Cerebellar cortex (tissue), 1 donor: ENCODE measurements at regions not wholly inside any gene's neighbourhood (a gene's known extent, or its start where the extent isn't known, plus 50 kb on each side); places are given as distances from the start of the nearest gene placed in this dataset.

Source experiments
- DNase-seq: peaks from one replicate; pipeline ENCODE4 v3.0.0-alpha.2; 2015; ENCODE audit warnings: low spot score

DNA sequence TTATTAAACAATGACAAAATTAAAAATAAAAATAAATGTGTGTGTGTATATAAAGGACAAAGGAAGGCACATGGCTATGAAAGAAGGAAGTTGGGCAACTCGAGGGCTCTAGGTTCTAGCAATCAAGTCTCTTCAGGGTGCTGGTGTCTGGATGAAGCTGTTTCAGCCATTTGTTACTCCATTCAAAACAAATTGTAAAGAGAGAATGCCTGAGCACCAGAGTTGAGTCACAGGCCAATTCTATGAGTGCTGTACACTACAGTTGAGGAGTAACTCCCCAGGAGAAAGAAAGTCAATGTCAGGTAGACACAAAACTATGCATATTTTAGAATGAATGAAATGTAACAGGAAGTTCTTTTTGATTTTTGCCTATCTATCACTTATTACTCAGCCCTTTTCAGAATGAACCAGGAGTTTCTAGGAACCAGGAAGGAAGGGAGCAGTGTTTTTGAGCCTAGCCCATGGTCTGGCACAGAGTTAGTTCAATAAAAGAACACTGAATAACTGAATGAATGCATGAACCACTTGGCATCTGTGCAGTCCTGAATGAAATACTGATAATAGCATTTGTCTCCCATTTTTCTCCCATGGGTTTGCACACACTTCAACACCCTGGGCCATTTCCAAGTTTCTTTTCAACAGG, 151.7 kb upstream of the CPEB2 start:
- no peak for DNase-seq

DNA sequence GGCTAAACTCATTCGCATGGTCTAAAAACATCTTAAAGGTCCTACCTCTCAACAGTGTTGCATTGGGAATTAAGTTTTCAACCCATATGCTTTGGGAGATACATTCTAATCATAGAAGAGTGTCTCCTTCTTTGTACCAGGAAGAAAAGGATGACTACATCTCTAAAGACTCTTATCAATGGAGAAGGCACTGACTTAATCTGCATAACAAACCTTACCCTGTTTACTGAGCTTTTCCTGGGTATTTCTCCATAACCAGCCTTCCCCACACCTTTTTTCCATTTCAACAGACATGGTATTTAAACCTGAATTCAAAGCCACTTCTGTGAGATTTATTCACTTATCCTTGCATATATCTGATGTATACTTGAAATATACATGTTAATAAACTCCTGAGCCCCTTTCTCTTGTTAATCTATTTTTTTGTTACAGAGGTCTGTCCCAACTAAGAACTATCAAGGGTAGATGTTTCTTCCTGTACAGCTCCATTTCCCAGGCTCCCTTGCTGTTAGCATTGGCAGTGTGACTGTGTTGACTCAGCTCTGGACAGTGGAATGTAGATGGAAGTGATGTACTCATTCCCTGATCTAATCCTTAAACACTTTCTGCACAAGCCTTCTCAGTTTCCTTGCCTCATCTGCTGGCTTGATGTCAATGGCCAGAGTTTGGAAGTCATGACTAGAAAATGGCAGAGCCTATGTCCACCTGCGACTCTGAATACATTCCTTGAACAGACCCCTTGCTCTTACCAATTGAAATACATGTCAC, 148.9 kb upstream of the CPEB2 start:
- DNase-seq: no peak

DNA sequence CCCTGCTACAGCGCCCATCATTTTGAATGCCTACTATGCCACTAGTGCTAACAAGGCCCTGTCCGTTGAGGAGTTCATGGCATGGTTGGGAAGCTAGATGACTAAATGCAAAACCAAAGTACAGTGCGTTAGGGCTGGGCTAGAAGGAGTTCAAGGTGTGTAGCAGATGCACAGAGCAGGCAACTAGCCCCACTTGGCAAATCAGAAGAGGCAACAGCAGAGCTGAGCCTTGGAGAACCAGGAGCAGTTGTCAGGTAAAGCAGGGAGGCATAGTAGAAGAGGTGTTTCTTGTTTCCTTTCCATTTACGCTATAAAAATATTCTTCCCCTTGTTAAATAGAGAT, 146.6 kb upstream of the CPEB2 start:
- no peak for DNase-seq

DNA sequence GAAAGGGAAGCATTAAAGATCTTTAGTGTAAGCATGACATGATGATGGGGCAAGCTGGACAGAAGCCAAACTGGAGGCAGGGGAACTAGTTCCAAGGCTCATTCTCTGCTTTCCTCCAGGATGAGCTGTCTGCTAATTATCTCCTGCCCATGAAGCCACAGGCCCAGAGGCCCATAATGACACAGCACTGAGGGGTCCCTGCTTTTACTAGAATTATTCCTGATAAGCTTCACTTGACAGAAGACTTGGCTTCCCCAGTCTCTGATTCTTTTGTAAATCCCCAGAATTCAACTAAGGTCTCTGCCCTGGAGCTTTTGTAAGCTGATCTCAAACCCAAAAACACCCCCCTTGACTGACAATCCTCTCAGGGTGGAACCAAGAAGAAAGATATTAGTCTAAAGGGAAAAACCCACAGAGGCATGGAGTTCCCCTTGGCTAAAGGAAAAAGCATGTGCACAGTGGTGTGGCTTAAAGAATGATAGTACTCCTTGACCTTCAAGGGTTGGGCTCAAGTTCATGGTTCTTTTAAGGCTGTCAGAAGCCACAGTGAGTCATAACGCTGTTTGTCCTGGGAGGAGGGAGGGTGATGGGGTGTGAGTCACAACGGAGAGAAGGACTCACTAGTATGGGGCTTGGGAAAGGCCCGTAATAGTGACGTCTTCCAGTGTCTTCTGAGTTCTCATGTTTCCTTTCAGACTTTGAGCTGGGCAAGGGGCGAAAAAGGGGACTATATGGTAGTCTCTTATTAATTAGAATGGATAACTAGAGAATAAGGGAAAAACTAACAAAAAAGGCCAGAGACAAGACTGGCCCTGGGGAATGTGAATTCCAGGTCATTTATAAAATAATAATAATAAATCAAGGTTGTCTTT, 146.0 kb upstream of the CPEB2 start:
- no peak for DNase-seq

DNA sequence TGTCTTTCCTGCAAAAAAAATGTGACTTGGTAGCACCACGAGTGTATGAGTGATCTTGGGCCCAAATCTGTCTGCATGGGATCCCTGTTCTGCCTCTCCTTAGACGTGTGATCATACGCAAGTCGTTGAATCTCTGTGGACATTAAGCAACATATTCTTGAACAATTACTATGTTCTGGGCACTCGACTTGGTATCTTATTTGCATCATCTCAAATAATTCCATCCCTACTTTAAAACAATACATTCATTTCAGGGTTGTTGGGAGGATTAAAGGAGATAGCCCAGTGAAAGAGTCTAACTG, 145.4 kb upstream of the CPEB2 start:
- DNase-seq: no peak

DNA sequence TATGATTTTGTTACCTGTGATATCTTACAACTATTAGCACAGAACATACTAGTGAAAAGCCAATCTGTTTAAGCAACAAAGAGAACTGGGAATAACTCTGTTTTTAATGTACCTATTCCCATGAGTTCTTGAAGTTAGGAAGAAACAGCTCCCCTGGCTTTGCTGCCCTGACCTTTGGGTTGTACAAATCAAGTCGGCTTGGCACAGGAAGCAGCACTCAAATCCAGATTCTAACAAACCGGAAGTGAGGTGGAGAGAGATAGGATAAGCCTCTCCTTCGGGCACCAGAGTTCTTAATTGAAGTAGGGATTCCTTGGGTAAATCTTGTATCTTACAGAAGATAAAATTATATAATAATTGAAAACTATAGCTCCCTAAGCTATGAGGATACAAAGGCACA, 144.8 kb upstream of the CPEB2 start:
- no peak for DNase-seq

DNA sequence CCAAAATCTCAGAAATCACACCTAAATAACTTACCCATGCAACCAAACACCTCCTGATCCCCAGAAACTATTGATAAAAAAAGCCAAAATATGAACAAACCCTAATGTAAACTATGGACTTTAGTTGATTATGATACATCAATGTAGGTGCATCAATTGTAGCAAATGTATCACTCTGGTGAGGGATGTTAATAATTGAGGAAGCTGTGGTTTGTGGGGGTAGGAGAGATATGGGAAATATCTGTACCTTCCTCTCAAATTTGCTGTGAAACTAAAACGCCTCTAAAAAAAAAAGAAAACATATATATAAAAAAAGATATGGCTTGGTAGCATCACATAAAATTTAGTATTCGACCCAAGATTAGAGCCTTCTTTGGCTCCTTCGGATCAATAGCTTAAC, 144.3 kb upstream of the CPEB2 start:
- no peak for DNase-seq

DNA sequence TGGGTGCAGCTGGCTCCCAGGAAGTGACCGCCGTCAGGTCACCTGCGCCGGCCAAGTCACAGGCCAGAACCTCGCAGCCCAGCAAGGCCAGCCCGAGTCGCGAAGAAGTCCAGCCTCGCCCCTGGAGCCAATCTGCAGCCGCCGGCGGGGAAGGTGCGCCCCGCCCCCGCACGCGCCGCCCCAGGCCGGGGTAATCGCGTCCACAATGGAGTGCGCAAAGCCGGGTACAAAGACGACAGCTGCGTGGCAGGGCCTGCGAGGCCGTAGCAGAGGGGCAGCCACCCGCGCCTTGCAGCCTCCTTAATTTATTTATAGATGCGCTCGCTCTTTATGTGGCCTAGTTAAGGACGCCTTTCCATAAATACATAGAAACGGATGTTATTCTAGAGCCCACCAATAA, 139.4 kb upstream of the CPEB2 start:
- DNase-seq: no peak

DNA sequence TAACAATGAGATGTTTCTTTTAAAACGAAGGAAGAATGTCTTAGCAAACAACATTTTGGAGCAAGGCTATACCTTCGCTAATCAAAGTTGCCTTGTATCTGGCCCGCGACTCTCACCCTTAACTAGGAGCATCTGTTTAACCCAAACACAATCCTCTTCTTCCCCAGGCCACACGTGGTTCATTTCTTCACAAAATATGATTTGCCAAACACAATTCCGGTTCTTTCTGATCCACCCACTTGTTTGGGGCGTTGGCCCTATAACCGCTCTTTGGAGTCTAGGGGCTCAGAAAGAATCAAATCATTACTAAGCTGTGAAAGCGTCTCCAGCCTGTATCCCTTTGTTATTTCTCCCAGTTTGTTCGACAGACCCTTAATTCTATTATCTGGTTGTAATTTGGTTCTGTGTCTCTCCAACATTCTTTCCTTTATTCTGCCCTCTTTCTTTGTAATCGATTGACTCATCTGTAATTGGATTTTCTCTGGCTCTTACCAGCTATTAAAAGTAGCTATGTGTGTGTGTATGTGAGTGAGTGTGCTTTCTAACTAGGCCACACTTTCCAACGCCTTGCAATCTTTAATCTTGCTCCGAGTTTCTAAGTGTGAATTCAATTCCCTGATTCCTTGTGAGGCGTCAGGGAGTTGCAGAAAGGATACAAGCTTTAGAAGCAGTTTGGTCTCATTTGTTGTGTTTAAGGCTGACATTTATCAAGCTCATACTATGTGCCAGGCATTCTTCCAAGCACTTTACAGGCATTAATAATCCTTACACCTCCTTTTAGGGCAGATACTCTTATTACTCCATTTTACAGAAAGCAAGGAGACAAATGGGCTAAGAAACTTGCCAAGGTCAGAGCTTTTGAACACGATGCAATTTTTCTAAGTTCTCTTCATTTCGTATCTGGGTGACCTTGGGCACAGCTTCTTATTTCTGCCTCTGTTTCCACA, 138.6 kb upstream of the CPEB2 start:
- no peak for DNase-seq

DNA sequence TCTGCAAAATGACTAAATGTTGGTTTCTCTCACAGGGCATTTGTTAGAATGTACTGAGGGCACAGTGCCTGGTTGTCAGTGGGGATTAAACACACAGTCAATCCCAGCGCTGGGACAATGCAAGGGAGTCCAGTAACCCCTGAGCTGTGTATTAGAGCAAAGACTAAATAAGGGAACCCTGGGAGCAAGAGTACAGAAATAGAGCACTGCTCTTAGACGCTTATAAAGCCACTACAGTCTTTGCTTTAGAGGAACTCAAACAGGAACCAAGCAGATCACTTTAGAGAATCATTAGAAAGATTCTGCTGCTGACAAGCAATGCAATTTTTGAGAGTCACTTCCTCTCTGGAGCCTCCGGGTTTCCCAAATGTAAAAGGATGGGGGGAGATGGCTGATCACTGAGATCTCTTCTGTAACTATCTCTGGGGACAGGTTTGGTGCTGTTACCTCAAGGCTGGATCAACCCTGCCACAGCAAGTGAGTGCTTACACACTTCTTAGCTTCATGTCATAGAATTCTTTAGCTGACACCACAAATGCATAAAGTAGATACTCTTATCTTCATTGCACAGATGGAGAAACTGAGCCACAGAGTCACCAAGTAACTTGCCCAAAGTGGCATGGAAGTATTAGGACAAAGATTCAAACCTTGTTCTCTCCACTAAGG, 137.8 kb upstream of the CPEB2 start:
- DNase-seq: no peak

DNA sequence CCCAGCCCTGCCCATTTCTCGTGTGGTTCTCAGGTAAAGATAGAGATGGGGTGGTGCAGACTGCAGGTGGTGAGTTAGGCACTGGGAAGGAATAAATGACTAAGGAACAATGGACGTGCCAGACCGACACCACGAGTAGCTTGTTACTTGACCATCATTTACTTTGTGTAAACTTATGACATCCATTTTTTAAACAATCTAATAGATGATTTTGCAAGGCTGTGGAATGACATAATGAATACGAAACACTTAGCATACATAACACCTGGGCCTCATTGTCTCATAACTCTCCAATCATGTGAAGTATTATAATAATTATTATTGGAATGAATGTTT, 137.3 kb upstream of the CPEB2 start:
- no peak for DNase-seq

DNA sequence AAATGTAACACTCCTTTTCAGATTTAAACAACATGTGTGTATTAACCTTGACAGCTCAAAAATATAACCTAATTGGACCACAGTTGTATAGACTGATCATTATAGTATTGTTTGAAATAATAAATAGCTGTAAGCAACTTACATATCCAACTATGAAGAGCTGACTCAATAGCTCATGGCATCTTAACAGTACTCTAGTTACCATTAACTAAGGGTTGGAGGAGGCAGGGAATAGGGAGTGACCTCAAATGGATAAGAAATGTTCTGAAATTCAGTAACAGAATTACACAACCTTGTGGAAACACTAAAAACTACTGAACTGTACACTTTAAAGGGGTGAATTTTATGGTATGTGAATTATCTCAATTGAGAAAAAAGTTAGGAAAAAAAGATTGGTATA, 136.5 kb upstream of the CPEB2 start:
- no peak for DNase-seq

DNA sequence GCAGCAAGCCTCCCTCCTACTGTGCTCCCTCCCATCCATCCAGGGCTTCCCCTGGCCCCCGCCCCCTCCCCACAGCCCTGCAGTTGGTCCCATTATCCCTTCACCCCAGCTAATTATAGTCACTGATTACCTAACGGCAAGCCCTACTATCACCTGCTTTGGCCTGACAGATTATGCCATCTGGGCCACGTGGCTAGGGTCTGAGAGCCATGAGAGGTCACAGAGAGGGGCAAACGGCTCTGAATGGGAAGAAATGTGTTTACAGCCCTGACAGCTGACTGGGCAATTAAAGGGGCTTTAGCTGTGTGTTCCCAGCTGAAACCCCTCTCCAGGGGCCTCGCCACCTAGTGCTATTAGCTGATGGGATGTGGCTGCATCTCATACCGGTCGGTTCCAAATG, 134.4 kb upstream of the CPEB2 start:
- no peak for DNase-seq

DNA sequence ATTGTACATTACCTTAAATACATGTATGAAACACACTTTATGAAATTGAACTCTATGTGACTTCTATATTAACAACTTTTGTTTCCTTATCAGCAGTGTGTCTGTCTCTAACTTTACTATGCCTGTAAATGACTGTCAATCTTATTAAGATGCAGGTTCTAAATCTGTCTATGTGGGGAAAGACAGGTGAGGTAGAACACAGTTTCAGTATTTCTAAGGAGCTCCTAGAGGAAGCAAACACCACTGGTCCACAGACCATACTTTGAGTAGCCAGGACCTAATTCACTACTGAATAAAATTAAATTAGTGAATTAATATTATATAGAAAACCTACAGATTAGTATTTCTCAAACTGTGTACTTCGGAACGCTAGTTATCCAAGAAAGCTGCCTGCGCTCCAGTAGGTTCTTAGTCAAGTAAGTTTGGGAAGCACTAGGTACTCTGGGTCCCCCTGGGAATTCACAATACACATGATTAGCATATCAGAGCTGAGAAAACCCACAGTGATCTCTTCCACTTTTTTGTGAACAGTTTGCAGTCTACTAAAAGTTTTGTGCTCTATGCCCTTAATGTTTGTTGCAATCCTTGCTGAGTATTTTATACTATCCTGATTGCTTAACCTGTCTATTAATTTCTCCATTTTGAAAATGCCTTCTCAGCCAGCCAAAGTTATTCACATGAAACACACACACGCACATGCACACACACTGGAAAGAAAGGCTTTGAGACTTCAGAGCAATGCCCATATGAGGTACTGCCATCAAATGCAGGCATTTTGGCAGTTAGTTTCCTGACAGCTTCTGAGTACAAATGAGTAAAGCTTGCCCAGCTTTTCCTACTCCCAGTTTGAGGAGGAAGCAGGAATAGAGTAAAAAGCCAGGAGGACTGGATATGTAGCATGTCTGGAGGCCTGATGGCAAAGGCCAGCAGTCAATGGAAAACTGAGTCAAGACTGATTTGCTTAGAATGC, 133.6 kb upstream of the CPEB2 start:
- DNase-seq: no peak

DNA sequence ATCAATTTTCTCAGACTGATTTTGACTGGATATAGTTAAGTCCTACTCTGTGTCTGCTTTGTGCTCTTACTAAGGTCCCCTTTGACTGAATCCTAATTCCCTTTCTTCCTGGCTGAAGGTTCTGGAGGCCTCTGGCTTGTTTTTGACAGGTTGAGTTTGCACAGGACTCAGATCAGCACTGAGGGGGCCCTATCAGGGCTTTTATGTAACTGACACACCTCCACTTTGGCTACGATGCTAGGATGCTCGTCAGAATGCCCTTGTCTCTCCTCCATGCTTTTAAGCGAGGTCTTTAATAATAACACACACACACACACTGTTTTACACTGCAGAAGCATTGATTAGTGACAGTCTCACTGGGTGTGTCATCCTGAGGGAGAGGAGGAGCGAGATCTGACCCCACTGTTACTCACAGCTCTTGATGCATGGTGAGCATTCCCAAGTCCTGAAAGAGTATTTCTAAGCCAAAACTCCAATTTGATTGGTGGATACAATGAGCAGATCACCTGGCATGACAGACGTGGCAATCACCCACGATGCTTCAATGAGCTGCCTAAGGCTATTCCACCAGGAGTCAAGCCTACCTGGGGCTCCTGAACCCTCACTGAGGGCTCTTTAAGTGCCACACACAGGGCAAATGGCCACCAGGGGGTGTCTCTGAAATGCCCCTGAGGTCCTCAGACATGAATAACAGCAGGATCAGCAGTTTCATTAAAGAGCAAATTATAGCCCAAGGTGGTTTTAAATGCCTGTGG, 130.4 kb upstream of the CPEB2 start:
- DNase-seq: no peak

DNA sequence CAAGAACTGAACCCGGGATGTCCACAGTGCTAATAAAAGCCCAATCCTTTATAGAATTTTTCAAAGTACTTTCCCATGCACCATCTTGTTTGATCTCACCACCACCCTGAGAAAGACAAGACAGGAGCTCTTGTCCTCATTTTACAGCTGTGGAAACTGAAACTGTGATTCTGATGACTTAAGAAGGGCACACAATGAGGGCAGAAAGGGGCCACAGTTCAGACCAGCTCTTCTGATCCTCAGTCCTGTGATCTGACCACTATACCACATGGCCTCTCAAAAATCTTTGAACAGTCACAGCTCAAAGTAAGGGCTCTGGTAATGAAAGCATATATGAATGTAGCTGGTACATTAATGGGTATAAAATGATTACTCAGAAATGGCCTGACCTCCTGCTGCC, 127.3 kb upstream of the CPEB2 start:
- DNase-seq: no peak

DNA sequence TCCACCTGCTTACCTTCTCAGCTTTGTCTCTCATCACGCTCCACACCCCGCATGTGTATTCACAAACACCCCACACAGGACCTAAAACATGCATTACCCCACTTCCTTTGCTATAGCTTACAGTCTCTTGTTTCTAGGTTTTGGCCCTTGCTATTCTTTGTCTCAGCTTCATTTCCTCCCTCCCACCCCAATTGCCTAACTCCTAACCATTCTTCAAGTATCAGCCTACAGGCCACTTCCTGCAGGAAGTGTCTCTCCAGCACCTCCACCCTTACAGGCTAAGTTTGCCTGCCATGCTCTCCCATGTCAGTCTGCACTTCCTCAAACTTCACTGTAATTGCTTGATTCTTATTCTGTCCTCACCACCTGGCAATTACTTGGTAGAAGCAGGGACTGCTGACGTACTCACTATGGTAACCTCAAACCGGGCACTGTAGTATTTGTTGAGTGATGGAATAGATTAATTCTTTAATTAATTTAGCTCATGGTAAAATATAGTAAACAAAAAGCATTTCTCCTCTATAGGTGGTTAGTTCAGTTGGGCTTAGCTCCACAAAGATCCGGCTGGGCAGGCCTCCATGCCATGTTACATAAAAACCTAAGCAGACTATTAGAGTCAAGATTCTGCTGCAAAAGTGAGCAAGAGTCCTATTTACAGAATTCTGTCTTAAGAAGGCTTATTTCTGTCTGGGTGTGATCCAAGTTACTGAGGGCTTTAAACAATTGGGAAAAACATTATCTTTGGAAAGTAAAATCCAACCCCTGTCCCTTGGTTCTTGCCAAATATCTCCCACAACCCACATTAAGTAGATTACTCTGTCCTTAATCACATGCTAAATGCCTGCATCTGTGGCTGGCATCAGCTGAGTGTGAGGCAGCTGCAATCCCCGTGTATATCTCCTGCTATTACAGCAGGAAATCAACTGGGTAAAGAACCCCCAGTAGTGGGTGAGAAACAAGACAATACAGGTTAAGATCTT, 124.7 kb upstream of the CPEB2 start:
- DNase-seq: no peak

DNA sequence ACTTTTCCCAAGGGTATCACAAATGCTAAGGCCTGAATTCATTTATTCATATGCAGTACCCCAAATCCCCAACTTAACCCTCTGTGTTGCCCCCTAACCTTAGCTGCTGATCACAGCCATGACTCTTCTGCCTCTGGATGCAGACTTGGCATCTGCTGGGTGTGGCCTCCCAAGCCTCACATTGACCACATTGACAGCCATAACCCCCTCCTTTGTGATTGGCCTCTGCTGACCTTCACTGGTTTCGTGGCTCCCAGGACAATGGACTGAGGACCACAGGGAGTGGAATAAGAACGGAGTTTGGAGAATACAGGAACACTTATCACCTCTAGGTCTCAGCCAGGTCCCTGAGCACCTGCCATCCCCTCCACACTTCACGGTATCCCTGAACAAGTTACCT, 123.6 kb upstream of the CPEB2 start:
- no peak for DNase-seq

DNA sequence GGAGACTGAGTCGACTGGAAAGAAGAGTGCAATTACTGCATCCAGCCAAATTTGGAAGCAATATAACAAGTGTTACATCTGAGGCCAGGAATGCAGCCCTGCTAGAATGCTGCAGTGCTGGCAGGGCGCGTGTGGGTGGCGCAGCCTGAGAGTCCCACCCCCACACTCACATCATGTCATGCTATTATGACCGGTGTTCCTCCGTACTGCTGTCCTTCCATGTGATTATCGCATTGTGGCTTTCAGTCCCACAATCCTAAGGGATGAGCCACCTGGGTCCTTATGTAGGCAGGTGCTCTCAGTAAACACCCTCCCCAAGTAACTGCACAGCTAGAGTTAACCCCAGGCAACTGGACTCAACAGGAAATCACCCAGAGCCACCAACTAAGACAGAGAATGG, 122.6 kb upstream of the CPEB2 start:
- DNase-seq: no peak
